HepG2 (cell line): ENCODE measurements at regions not wholly inside any gene's neighbourhood (a gene's known extent, or its start where the extent isn't known, plus 50 kb on each side); places are given as distances from the start of the nearest gene placed in this dataset.

Source experiments
- ATAC-seq: fragments of 200-7000 bp; cut with Tn5 transposase; 3 replicates; pipeline ENCODE4 v1.9.1; 2020; ENCODE audit warnings: mild to moderate bottlenecking, moderate library complexity
- BruUV-seq: library from RNA; stranded (reverse); fragments of 400-500 nt; replicated peaks from 2 replicates; lab custom pipeline; 2021; lab: Mats Ljungman, UMichigan
- CTCF ChIA-PET: fragments of 300-600 bp; formaldehyde crosslinking; extraction: SDS; loops from one replicate; lab custom pipeline; 2021; ENCODE audit warnings: low total read pairs, inconsistent platforms, low intra/inter-chr PET ratio; lab: Yijun Ruan, JAX
- POLR2A ChIA-PET: fragments of 350-600 bp; sonication (Branson Sonifier 250); formaldehyde crosslinking; loops from one replicate; lab custom pipeline; 2020; ENCODE audit warnings: antibody characterized with exemption, inconsistent platforms; lab: Yijun Ruan, JAX
- DNase-seq: peaks from one replicate; pipeline ENCODE4 v3.0.0-alpha.2; 2015; ENCODE audit warnings: low spot score
- FAIRE-seq: peaks from 3 replicates; lab custom pipeline; 2011; peaks lifted over from hg19 to GRCh38; lab: Jason Lieb, UNC
- H2AFZ ChIP-seq: one replicate; pipeline ENCODE4 v1.6.1; 2011; ENCODE audit warnings: low read length, inconsistent platforms
- H3K27ac ChIP-seq: fragments of 300-600 bp; 3 replicates; pipeline ENCODE4 v1.8.0; 2011; ENCODE audit warnings: mixed run types, mild to moderate bottlenecking, mixed read lengths, low read length, inconsistent platforms; ENCODE audit not compliant: insufficient read depth; ENCODE audit errors: extremely low read length
- H3K27me3 ChIP-seq, 2 experiments: fragments of 200-600 bp in 1 of 2; 2 replicates in 1 of 2; 3 replicates in 1 of 2; pipeline versions ENCODE4 v1.6.0 to v1.8.0; 2011; ENCODE audit warnings: low read length in 2 of 2, mild to moderate bottlenecking in 2 of 2, moderate library complexity in 2 of 2, inconsistent platforms in 1 of 2; ENCODE audit not compliant: insufficient read depth in 2 of 2, control insufficient read depth in 1 of 2
- H3K36me3 ChIP-seq, 2 experiments: fragments of 200-600 bp in 1 of 2; replicated peaks in 1 of 2; 2 replicates in 1 of 2; 3 replicates in 1 of 2; pipeline versions ENCODE4 v1.5.1 to v1.8.0; 2011; ENCODE audit warnings: low read length in 2 of 2, inconsistent platforms in 1 of 2; ENCODE audit not compliant: insufficient read depth in 2 of 2, control insufficient read depth in 1 of 2
- H3K4me1 ChIP-seq: 2 replicates; pipeline ENCODE4 v1.5.1; 2012; ENCODE audit warnings: low read length, inconsistent platforms; ENCODE audit not compliant: insufficient read depth
- H3K4me2 ChIP-seq: 2 replicates; pipeline ENCODE4 v1.6.0; 2011; ENCODE audit warnings: low read depth, low read length, inconsistent platforms
- H3K4me3 ChIP-seq, 3 experiments: fragments of 200-600 bp in 1 of 3; sonication (generic), shearing (Covaris generic) in 1 of 3; replicated peaks in 1 of 3; 2 replicates each; pipeline ENCODE4 v1.5.1; 2011 to 2016; ENCODE audit warnings: low read length in 3 of 3, inconsistent platforms in 2 of 3, low read depth in 2 of 3, mild to moderate bottlenecking in 2 of 3, control low read depth in 1 of 3, mixed read lengths in 1 of 3; ENCODE audit not compliant: insufficient read depth in 1 of 3
- H3K79me2 ChIP-seq: one replicate; pipeline ENCODE4 v1.6.1; 2011; ENCODE audit warnings: low read length, inconsistent platforms; ENCODE audit not compliant: insufficient read depth
- H3K9ac ChIP-seq: 2 replicates; pipeline ENCODE4 v1.6.0; 2011; ENCODE audit warnings: mild to moderate bottlenecking, low read depth, low read length, inconsistent platforms; ENCODE audit not compliant: insufficient read depth
- H3K9me3 ChIP-seq: 2 replicates; pipeline ENCODE4 v1.5.1; 2012; ENCODE audit warnings: mild to moderate bottlenecking, low read length
- H4K20me1 ChIP-seq: 2 replicates; pipeline ENCODE4 v1.6.0; 2011; ENCODE audit warnings: inconsistent platforms, mild to moderate bottlenecking, low read length, moderate library complexity; ENCODE audit not compliant: insufficient read depth
- FOXM1 ChIP-seq: sonication (generic); formaldehyde crosslinking; IDR thresholded peaks from 2 replicates; pipeline ENCODE4 v1.5.0; 2020; ENCODE audit warnings: missing genetic modification reagents
- IKZF4 ChIP-seq: sonication (generic); formaldehyde crosslinking; IDR thresholded peaks from 2 replicates; pipeline ENCODE4 v1.5.1; 2020; ENCODE audit warnings: borderline replicate concordance, mild to moderate bottlenecking, low read depth, missing genetic modification reagents; ENCODE audit errors: not compliant biosample characterization
- JUNB ChIP-seq: sonication (generic); formaldehyde crosslinking; IDR thresholded peaks from 2 replicates; pipeline ENCODE4 v1.8.0; 2022; ENCODE audit warnings: missing genetic modification reagents, mild to moderate bottlenecking, borderline replicate concordance
- MAFF ChIP-seq: IDR thresholded peaks from 2 replicates; pipeline ENCODE4 v1.6.1; 2011; ENCODE audit warnings: low read depth, low read length, improper control_type of control experiment
- MIER3 ChIP-seq: IDR thresholded peaks from 2 replicates; pipeline ENCODE4 v1.6.1; 2016; ENCODE audit warnings: missing compliant biosample characterization, borderline replicate concordance
- NBN ChIP-seq: fragments of 450-650 bp; conservative IDR thresholded peaks from 2 replicates; pipeline ENCODE4 v1.6.1; 2017
- NFE2L1 ChIP-seq: sonication (generic); formaldehyde crosslinking; IDR thresholded peaks from 2 replicates; pipeline ENCODE4 v1.4.0; 2020; ENCODE audit warnings: missing genetic modification reagents, mild to moderate bottlenecking, borderline replicate concordance
- PCBP1 ChIP-seq: fragments of 200-400 bp; formaldehyde crosslinking; IDR thresholded peaks from 2 replicates; pipeline ENCODE4 v1.6.1; 2017; ENCODE audit warnings: mild to moderate bottlenecking, low read depth, low read length, borderline replicate concordance
- TAF1 ChIP-seq: sonication (generic); formaldehyde crosslinking; IDR thresholded peaks from 2 replicates; pipeline ENCODE4 v1.4.0; 2020; ENCODE audit warnings: missing genetic modification reagents
- YEATS4 ChIP-seq: sonication (generic); formaldehyde crosslinking; IDR thresholded peaks from 2 replicates; pipeline ENCODE4 v1.4.0; 2020; ENCODE audit warnings: missing genetic modification reagents, borderline replicate concordance
- ZNF292 ChIP-seq: sonication (generic); formaldehyde crosslinking; IDR thresholded peaks from 2 replicates; pipeline ENCODE4 v1.8.1; 2022; ENCODE audit warnings: mild to moderate bottlenecking, low read depth, missing genetic modification reagents, borderline replicate concordance
- ZNF317 ChIP-seq: sonication (generic); formaldehyde crosslinking; IDR thresholded peaks from 2 replicates; pipeline ENCODE4 v1.5.0; 2020; ENCODE audit warnings: mild to moderate bottlenecking, missing genetic modification reagents
- ZNF326 ChIP-seq: sonication (generic); formaldehyde crosslinking; IDR thresholded peaks from 2 replicates; pipeline ENCODE4 v1.4.0; 2020; ENCODE audit warnings: missing genetic modification reagents, borderline replicate concordance
- ZNF337 ChIP-seq: sonication (generic); formaldehyde crosslinking; IDR thresholded peaks from 2 replicates; pipeline ENCODE4 v1.5.1; 2020; ENCODE audit warnings: missing genetic modification reagents, low read depth, mild to moderate bottlenecking, borderline replicate concordance
- ZNF446 ChIP-seq: sonication (generic); formaldehyde crosslinking; IDR thresholded peaks from 2 replicates; pipeline ENCODE4 v1.5.0; 2020; ENCODE audit warnings: mild to moderate bottlenecking, missing genetic modification reagents
- ZNF572 ChIP-seq: sonication (generic); formaldehyde crosslinking; IDR thresholded peaks from 2 replicates; pipeline ENCODE4 v1.5.1; 2020; ENCODE audit warnings: mild to moderate bottlenecking, missing genetic modification reagents
- ZNF615 ChIP-seq: sonication (generic); formaldehyde crosslinking; IDR thresholded peaks from 2 replicates; pipeline ENCODE4 v1.5.0; 2020; ENCODE audit warnings: mild to moderate bottlenecking, missing genetic modification reagents, borderline replicate concordance
- ZNF75D ChIP-seq: sonication (generic); formaldehyde crosslinking; IDR thresholded peaks from 2 replicates; pipeline ENCODE4 v1.8.1; 2023; ENCODE audit warnings: missing genetic modification reagents, mild to moderate bottlenecking, borderline replicate concordance
- WGBS: methylation state at CpG from one replicate; pipeline ENCODE4 v1.1.6; 2017; ENCODE audit warnings: low lambda C conversion rate; 5-methylcytosine and 5-hydroxymethylcytosine counted together
- in situ Hi-C: cut with HindIII; loops from 2 replicates; pipeline ENCODE4 v1.10.0; 2017; ENCODE audit warnings: low pct_unique_long_range_greater_than_20kb; ENCODE audit not compliant: extremely low pct_ligation_motif_present
- intact Hi-C: fragments of 100-400 bp; cut with micrococcal nuclease; formaldehyde crosslinking; loops from one replicate; pipeline ENCODE4 v1.10.0; 2022; ENCODE audit not compliant: unreplicated experiment
- TF ChIP-seq, protein P1 (sequence below): sonication (generic); formaldehyde crosslinking; IDR thresholded peaks from 2 replicates; pipeline ENCODE4 v1.5.0; 2020; ENCODE audit warnings: missing genetic modification reagents
- TF ChIP-seq, protein P2 (sequence below): sonication (generic); formaldehyde crosslinking; IDR thresholded peaks from 2 replicates; pipeline ENCODE4 v1.4.0; 2020; ENCODE audit warnings: mild to moderate bottlenecking, low read depth, missing genetic modification reagents
- TF ChIP-seq, protein P3 (sequence below): sonication (generic); formaldehyde crosslinking; IDR thresholded peaks from 2 replicates; pipeline ENCODE4 v1.5.0; 2020; ENCODE audit warnings: missing genetic modification reagents

GRCh38 chr1:192496369-192497056 is 79.1 kb upstream of the RGS1 start:
- WGBS = 21% methylated on average over 3 of the region's 3 CpGs

DNA sequence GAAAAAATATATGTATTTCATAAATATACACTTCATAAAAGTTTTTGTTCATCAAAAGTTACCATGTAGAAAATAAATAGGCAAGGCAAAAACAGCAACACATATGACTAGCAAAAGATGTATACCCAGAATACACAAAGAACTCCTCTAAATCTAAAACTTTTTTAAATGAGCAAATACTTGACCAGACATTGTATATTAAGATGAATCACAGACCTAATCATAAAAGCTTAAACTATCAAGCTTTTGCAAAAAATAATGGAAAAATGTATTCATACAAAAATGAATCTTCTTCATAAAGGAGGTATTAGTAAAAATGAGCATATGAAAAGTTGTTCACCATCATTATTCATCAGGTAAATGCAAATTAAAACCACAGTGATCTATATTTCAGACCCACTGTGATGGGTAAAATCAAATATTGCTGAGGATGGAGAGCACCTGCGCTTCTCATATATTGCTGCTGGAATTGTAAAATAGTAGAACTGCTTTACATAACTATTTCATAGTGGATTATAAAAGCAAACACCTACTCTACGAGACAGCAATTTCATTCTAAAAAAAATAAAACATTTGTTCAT is 78.3 kb upstream of the RGS1 start:
- in situ Hi-C loops (loop anchor here (25.0 kb wide), 1 partner anchor 265 kb away; no protein-coding TSS in a partner anchor), intact Hi-C loops (no loop called here)
- POLR2A ChIA-PET = no interaction called here
- no peak overlapping the region for H3K27ac ChIP-seq
- no peaks in the 10 kb centered on the region for H4K20me1 ChIP-seq
- no peaks in the 10 kb centered on the region for H3K9me3 ChIP-seq
- no TSS peak for BruUV-seq
- H3K9ac ChIP-seq = no peak overlapping the region
- ATAC-seq = no peak
- DNase-seq = no peak
- CTCF ChIA-PET = no interaction called here
- H3K4me3 ChIP-seq = no peak overlapping the region
- no peaks in the 10 kb centered on the region for H3K27me3 ChIP-seq
- H3K4me2 ChIP-seq = no peak overlapping the region
- no peaks in the 10 kb centered on the region for H3K36me3 ChIP-seq
- H2AFZ ChIP-seq = no peak overlapping the region
- 48% methylated on average over 2 of the region's 2 CpGs for WGBS
- no peaks in the 10 kb centered on the region for H3K79me2 ChIP-seq
- no peak for FAIRE-seq
- no peaks in the 10 kb centered on the region for H3K4me1 ChIP-seq
- TF ChIP-seq ZNF326 (CRISPR knock-in tag) (no peak), IKZF4 (CRISPR knock-in tag) (no peak), FOXM1 (CRISPR knock-in tag) (no peak), YEATS4 (no peak), ZNF615 (CRISPR knock-in tag) (no peak), ZNF317 (CRISPR knock-in tag) (no peak), ZNF292 (CRISPR knock-in tag) (no peak), ZNF75D (CRISPR knock-in tag) (no peak), NBN (no peak)
- TF ChIP-seq, protein P1, sequence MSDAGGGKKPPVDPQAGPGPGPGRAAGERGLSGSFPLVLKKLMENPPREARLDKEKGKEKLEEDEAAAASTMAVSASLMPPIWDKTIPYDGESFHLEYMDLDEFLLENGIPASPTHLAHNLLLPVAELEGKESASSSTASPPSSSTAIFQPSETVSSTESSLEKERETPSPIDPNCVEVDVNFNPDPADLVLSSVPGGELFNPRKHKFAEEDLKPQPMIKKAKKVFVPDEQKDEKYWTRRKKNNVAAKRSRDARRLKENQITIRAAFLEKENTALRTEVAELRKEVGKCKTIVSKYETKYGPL (CRISPR knock-in tag) = no peak
- TF ChIP-seq, protein P2, sequence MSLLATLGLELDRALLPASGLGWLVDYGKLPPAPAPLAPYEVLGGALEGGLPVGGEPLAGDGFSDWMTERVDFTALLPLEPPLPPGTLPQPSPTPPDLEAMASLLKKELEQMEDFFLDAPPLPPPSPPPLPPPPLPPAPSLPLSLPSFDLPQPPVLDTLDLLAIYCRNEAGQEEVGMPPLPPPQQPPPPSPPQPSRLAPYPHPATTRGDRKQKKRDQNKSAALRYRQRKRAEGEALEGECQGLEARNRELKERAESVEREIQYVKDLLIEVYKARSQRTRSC = no peak

More at GRCh38 chr1:192496369-192497056, 79.1 kb upstream of the RGS1 start:
- Histone ChIP-seq H3K4me2 (no peak overlapping the region), H3K79me2 (no peaks in the 10 kb centered on the region), H3K36me3 (no peaks in the 10 kb centered on the region), H3K9me3 (no peaks in the 10 kb centered on the region), H3K4me1 (no peaks in the 10 kb centered on the region), H3K27ac (no peak overlapping the region), H3K9ac (no peak overlapping the region), H3K4me3 (no peak overlapping the region), H2AFZ (no peak overlapping the region), H4K20me1 (no peaks in the 10 kb centered on the region), H3K27me3 (no peaks in the 10 kb centered on the region)
- ATAC-seq = no peak
- no peak for DNase-seq
- ChIA-PET CTCF (no interaction called here), POLR2A (no interaction called here)
- in situ Hi-C loops (loop anchor here (25.0 kb wide), 1 partner anchor 266 kb away; no protein-coding TSS in a partner anchor), intact Hi-C loops (no loop called here)
- no peak for TF ChIP-seq NFE2L1 (CRISPR knock-in tag)
- no peak for TF ChIP-seq MIER3 (CRISPR knock-in tag)
- TF ChIP-seq ZNF572 (CRISPR knock-in tag) = no peak
- no peak for TF ChIP-seq MAFF
- TF ChIP-seq, protein P3, sequence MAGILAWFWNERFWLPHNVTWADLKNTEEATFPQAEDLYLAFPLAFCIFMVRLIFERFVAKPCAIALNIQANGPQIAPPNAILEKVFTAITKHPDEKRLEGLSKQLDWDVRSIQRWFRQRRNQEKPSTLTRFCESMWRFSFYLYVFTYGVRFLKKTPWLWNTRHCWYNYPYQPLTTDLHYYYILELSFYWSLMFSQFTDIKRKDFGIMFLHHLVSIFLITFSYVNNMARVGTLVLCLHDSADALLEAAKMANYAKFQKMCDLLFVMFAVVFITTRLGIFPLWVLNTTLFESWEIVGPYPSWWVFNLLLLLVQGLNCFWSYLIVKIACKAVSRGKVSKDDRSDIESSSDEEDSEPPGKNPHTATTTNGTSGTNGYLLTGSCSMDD (CRISPR knock-in tag) = no peak
- no peak for TF ChIP-seq PCBP1
- TF ChIP-seq ZNF446 (CRISPR knock-in tag) = no peak
- no peak for TF ChIP-seq JUNB (CRISPR knock-in tag)
- no peak for TF ChIP-seq ZNF75D (CRISPR knock-in tag)
- no peak for TF ChIP-seq ZNF337 (CRISPR knock-in tag)
- TF ChIP-seq TAF1 (CRISPR knock-in tag) = no peak
- BruUV-seq = no TSS peak
- no peak for FAIRE-seq
